GM12878 (cell line): ENCODE measurements at regions not wholly inside any gene's neighbourhood (a gene's known extent, or its start where the extent isn't known, plus 50 kb on each side); places are given as distances from the start of the nearest gene placed in this dataset.

Source experiments
- ATF2 ChIP-seq: IDR thresholded peaks from 2 replicates; pipeline ENCODE4 v1.6.1; 2012; ENCODE audit warnings: low read length, inconsistent platforms
- TF ChIP-seq, protein P1 (sequence below), 3 experiments: IDR thresholded peaks in 2 of 3; conservative IDR thresholded peaks in 1 of 3; 2 replicates each; pipeline ENCODE4 v1.5.1; 2011; ENCODE audit warnings: low read depth in 3 of 3, low read length in 3 of 3, mild to moderate bottlenecking in 3 of 3, control low read depth in 2 of 3, moderate library complexity in 2 of 3, inconsistent platforms in 1 of 3, mixed read lengths in 1 of 3; ENCODE audit not compliant: control insufficient read depth in 2 of 3, insufficient read depth in 1 of 3; ENCODE audit errors: extremely low read depth in 1 of 3

DNA sequence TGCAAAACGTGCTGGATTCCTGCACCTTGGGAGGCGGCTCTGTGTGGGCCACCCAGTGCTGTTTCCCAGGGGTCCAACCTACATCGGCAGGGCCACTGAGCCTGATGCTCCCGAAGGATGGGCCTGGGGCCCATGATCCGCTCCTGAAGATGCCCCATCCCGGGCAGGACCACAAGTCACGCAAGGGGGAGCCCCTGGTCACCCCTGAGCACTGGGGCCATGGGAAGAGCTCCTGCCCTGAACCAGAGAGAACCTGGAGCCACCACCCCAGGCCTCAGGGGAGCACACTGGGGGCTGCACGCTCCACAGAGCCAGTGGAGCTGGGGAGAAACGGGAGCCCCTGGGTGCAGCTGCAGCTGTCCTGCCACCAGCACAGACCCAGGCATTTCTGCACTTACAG lies 124.6 kb upstream of the SFSWAP start:
- TF ChIP-seq ATF2 = no peak
- TF ChIP-seq, protein P1, sequence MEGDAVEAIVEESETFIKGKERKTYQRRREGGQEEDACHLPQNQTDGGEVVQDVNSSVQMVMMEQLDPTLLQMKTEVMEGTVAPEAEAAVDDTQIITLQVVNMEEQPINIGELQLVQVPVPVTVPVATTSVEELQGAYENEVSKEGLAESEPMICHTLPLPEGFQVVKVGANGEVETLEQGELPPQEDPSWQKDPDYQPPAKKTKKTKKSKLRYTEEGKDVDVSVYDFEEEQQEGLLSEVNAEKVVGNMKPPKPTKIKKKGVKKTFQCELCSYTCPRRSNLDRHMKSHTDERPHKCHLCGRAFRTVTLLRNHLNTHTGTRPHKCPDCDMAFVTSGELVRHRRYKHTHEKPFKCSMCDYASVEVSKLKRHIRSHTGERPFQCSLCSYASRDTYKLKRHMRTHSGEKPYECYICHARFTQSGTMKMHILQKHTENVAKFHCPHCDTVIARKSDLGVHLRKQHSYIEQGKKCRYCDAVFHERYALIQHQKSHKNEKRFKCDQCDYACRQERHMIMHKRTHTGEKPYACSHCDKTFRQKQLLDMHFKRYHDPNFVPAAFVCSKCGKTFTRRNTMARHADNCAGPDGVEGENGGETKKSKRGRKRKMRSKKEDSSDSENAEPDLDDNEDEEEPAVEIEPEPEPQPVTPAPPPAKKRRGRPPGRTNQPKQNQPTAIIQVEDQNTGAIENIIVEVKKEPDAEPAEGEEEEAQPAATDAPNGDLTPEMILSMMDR (IDR thresholded peaks at IDR 0.05 in 2 of 3, conservative IDR thresholded peaks at IDR 0.05 in 1 of 3; ENCODE audit: control insufficient read depth in 2 of 3, extremely low read depth in 1 of 3, insufficient read depth in 1 of 3, low read depth in 3 of 3, low read length in 3 of 3) = no peak
